SK-N-SH treated with all-trans-retinoic acid at 6 μM for 48 hours (cell line): ENCODE measurements at regions not wholly inside any gene's neighbourhood (a gene's known extent, or its start where the extent isn't known, plus 50 kb on each side); places are given as distances from the start of the nearest gene placed in this dataset.
"Not testable (repeated sequence)": the region's sequence is repeated elsewhere in the genome, so short reads cannot be mapped to it uniquely, and the experiment has no call there.

ENCODE experiments used
- ARNTL ChIP-seq: fragments of 450-650 bp; formaldehyde crosslinking; IDR thresholded peaks from 2 replicates; pipeline ENCODE4 v1.5.0; 2020; ENCODE audit warnings: low read depth, mild to moderate bottlenecking, moderate library complexity, borderline replicate concordance
- CSDC2 ChIP-seq: fragments of 250-450 bp; sonication (Bioruptor Pico); IDR thresholded peaks from 2 replicates; pipeline ENCODE4 v1.5.0; 2020; ENCODE audit warnings: mild to moderate bottlenecking, moderate library complexity
- ESRRG ChIP-seq: fragments of 250-450 bp; sonication (Bioruptor Pico); IDR thresholded peaks from 2 replicates; pipeline ENCODE4 v1.6.1; 2021; ENCODE audit warnings: mild to moderate bottlenecking
- PPARA ChIP-seq: fragments of 250-450 bp; sonication (Bioruptor Pico); IDR thresholded peaks from 2 replicates; pipeline ENCODE4 v1.5.0; 2020; ENCODE audit warnings: mild to moderate bottlenecking, borderline replicate concordance
- RARB ChIP-seq: fragments of 250-450 bp; sonication (Bioruptor Pico); IDR thresholded peaks from 2 replicates; pipeline ENCODE4 v1.8.0; 2021; ENCODE audit warnings: mild to moderate bottlenecking, moderate library complexity
- ZFP3 ChIP-seq: fragments of 250-450 bp; sonication (Bioruptor Pico); IDR thresholded peaks from 2 replicates; pipeline ENCODE4 v1.5.0; 2020; ENCODE audit warnings: mild to moderate bottlenecking, moderate library complexity
- ZFP30 ChIP-seq: fragments of 450-650 bp; formaldehyde crosslinking; IDR thresholded peaks from 2 replicates; pipeline ENCODE4 v1.5.0; 2022; ENCODE audit warnings: mild to moderate bottlenecking, moderate library complexity
- ZNF8 ChIP-seq: fragments of 450-650 bp; formaldehyde crosslinking; IDR thresholded peaks from 2 replicates; pipeline ENCODE4 v1.5.0; 2020; ENCODE audit warnings: mild to moderate bottlenecking, moderate library complexity

- TF ChIP-seq RARB (CRISPR knock-in tag); ZFP3; PPARA (CRISPR knock-in tag); ZNF8 (CRISPR knock-in tag); ESRRG; ZFP30 (CRISPR knock-in tag); ARNTL (CRISPR knock-in tag); CSDC2 (CRISPR knock-in tag): not testable (repeated sequence)
These were observed 366.5 kb downstream of the NR4A2 start for GRCh38 chr2:155966064-155966471.
